Gastroesophageal sphincter (tissue), 4 donors: ENCODE measurements at regions not wholly inside any gene's neighbourhood (a gene's known extent, or its start where the extent isn't known, plus 50 kb on each side); places are given as distances from the start of the nearest gene placed in this dataset.

ENCODE experiments used
- ATAC-seq: fragments of 150-250 bp; one replicate; pipeline ENCODE4 v1.9.1; 2016; ENCODE audit warnings: mild to moderate bottlenecking, moderate library complexity
- H3K27ac ChIP-seq, 4 donors: fragments of 200-600 bp; sonication (generic) in 3 of 4; 1 replicate in 3 of 4; 2 replicates in 1 of 4; pipeline ENCODE4 v1.5.1; 2016 to 2019
- H3K27me3 ChIP-seq: fragments of 200-600 bp; sonication (generic); one replicate; pipeline ENCODE4 v1.5.1; 2019
- H3K36me3 ChIP-seq, 2 donors: fragments of 200-600 bp; sonication (generic); one replicate each; pipeline ENCODE4 v1.5.1; 2019; ENCODE audit warnings: control low read depth in 1 of 2
- H3K4me1 ChIP-seq, 3 donors: fragments of 200-600 bp; sonication (generic); 1 replicate in 2 of 3; 2 replicates in 1 of 3; pipeline ENCODE4 v1.5.1; 2016 to 2019; ENCODE audit warnings: control low read depth in 2 of 3
- H3K4me3 ChIP-seq, 2 donors: fragments of 200-600 bp; sonication (generic); one replicate each; pipeline ENCODE4 v1.5.1; 2019; ENCODE audit warnings: mild to moderate bottlenecking in 1 of 2, moderate library complexity in 1 of 2
- H3K9me3 ChIP-seq, 3 donors: fragments of 200-600 bp; sonication (generic); one replicate each; pipeline ENCODE4 v1.5.1; 2017 to 2019; ENCODE audit warnings: control low read depth in 2 of 3
- EP300 ChIP-seq: sonication (generic); formaldehyde crosslinking; IDR thresholded peaks from one replicate; pipeline ENCODE4 v1.6.1; 2017; ENCODE audit warnings: antibody characterized with exemption, mild to moderate bottlenecking
- POLR2A ChIP-seq, 2 donors: fragments of 450-650 bp; IDR thresholded peaks; one replicate each; pipeline ENCODE4 v1.6.1; 2017; ENCODE audit warnings: antibody characterized with exemption in 2 of 2, mild to moderate bottlenecking in 2 of 2, moderate library complexity in 1 of 2
- POLR2AphosphoS5 ChIP-seq: sonication (generic); formaldehyde crosslinking; IDR thresholded peaks from one replicate; pipeline ENCODE4 v1.6.1; 2017; ENCODE audit warnings: antibody characterized with exemption
- whole genome bisulfite sequencing, 2 donors: methylation state at CpG; one replicate each; pipeline ENCODE4 v1.1.5; 2018; ENCODE audit warnings: low coverage in 1 of 2; 5-methylcytosine and 5-hydroxymethylcytosine counted together
- TF ChIP-seq, protein P1 (sequence below), 4 experiments: fragments of 200-600 bp in 2 of 4; fragments of 450-650 bp in 2 of 4; sonication (generic) in 1 of 4; IDR thresholded peaks; one replicate each; pipeline ENCODE4 v1.5.1; 2017 to 2019; ENCODE audit warnings: antibody characterized with exemption in 4 of 4, mild to moderate bottlenecking in 2 of 4, moderate library complexity in 2 of 4

- Histone ChIP-seq H3K4me1 (no peaks in the 10 kb centered on the region), H3K27ac (no peak overlapping the region), H3K36me3 (no peaks in the 10 kb centered on the region), H3K4me3 (no peak overlapping the region), H3K27me3 (no peaks in the 10 kb centered on the region), H3K9me3 (no peaks in the 10 kb centered on the region)
- no peak for TF ChIP-seq POLR2A (IDR thresholded peaks at IDR 0.05)
- no peak for TF ChIP-seq POLR2AphosphoS5
- no peak for TF ChIP-seq EP300
- TF ChIP-seq, protein P1, sequence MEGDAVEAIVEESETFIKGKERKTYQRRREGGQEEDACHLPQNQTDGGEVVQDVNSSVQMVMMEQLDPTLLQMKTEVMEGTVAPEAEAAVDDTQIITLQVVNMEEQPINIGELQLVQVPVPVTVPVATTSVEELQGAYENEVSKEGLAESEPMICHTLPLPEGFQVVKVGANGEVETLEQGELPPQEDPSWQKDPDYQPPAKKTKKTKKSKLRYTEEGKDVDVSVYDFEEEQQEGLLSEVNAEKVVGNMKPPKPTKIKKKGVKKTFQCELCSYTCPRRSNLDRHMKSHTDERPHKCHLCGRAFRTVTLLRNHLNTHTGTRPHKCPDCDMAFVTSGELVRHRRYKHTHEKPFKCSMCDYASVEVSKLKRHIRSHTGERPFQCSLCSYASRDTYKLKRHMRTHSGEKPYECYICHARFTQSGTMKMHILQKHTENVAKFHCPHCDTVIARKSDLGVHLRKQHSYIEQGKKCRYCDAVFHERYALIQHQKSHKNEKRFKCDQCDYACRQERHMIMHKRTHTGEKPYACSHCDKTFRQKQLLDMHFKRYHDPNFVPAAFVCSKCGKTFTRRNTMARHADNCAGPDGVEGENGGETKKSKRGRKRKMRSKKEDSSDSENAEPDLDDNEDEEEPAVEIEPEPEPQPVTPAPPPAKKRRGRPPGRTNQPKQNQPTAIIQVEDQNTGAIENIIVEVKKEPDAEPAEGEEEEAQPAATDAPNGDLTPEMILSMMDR (IDR thresholded peaks at IDR 0.05): no peak
- no peak for ATAC-seq
- WGBS, 2 donors: 26 to 58% methylated on average over 2 of the region's 2 CpGs
These were observed 490.5 kb upstream of the MEX3C start for GRCh38 chr18:51687845-51688585.

- no peak overlapping the region for H3K27ac ChIP-seq
- 62 to 86% methylated on average over 2 of the region's 2 CpGs for WGBS, 2 donors
These were observed 495.1 kb upstream of the MEX3C start for GRCh38 chr18:51692612-51693011.

GRCh38 chr18:51711298-51711889 lies 513.9 kb upstream of the MEX3C start:
- no peak for TF ChIP-seq POLR2AphosphoS5
- no peak for TF ChIP-seq POLR2A (IDR thresholded peaks at IDR 0.05)
- TF ChIP-seq, protein P1 (IDR thresholded peaks at IDR 0.05): no peak
- TF ChIP-seq EP300: no peak
- H3K27me3 ChIP-seq: no peaks in the 10 kb centered on the region
- H3K27ac ChIP-seq: no peak overlapping the region
- ATAC-seq: no peak
- WGBS, 2 donors: 43 to 52% methylated on average over 2 of the region's 2 CpGs
- no peaks in the 10 kb centered on the region for H3K36me3 ChIP-seq
- no peak overlapping the region for H3K4me3 ChIP-seq
- H3K4me1 ChIP-seq: no peaks in the 10 kb centered on the region
- H3K9me3 ChIP-seq: peaks cover 0 to 34% (median 0%) of the 10 kb centered on the region in 3 donors

More at GRCh38 chr18:51692612-51693011, 495.1 kb upstream of the MEX3C start:
- TF ChIP-seq POLR2A (IDR thresholded peaks at IDR 0.05) (no peak), POLR2AphosphoS5 (no peak), EP300 (no peak)
- no peaks in the 10 kb centered on the region for H3K27me3 ChIP-seq
- no peaks in the 10 kb centered on the region for H3K36me3 ChIP-seq
- no peak for ATAC-seq
- no peak overlapping the region for H3K4me3 ChIP-seq
- no peaks in the 10 kb centered on the region for H3K4me1 ChIP-seq
- H3K9me3 ChIP-seq: no peaks in the 10 kb centered on the region

- H3K4me1 ChIP-seq: no peaks in the 10 kb centered on the region
- no peaks in the 10 kb centered on the region for H3K36me3 ChIP-seq
- TF ChIP-seq POLR2AphosphoS5: no peak
- TF ChIP-seq EP300: no peak
- no peak for ATAC-seq
- H3K9me3 ChIP-seq: peaks cover 0 to 21% (median 0%) of the 10 kb centered on the region in 3 donors
- no peaks in the 10 kb centered on the region for H3K27me3 ChIP-seq
- H3K4me3 ChIP-seq: no peak overlapping the region
- no peak overlapping the region for H3K27ac ChIP-seq
- WGBS, 2 donors: 29% methylated on average over 2 of the region's 2 CpGs; no CpG with 5 or more reads in 1 of the 2 donors
These were observed 515.3 kb upstream of the MEX3C start for GRCh38 chr18:51712821-51713220.

GRCh38 chr18:51716277-51716676 lies 518.8 kb upstream of the MEX3C start:
- TF ChIP-seq POLR2A (IDR thresholded peaks at IDR 0.05): no peak
- no peak for TF ChIP-seq EP300
- TF ChIP-seq POLR2AphosphoS5: no peak
- TF ChIP-seq, protein P1 (IDR thresholded peaks at IDR 0.05): no peak
- no peak overlapping the region for H3K27ac ChIP-seq
- peaks cover 0 to 17% (median 0%) of the 10 kb centered on the region in 3 donors for H3K9me3 ChIP-seq
- 60 to 100% methylated on average over 1 of the region's 1 CpG for WGBS, 2 donors
- H3K4me1 ChIP-seq: no peaks in the 10 kb centered on the region
- H3K36me3 ChIP-seq: no peaks in the 10 kb centered on the region
- H3K4me3 ChIP-seq: no peak overlapping the region
- H3K27me3 ChIP-seq: no peaks in the 10 kb centered on the region
- ATAC-seq: no peak

- TF ChIP-seq, protein P1 (IDR thresholded peaks at IDR 0.05): no peak
- no peak for TF ChIP-seq EP300
- no peak for TF ChIP-seq POLR2AphosphoS5
- TF ChIP-seq POLR2A (IDR thresholded peaks at IDR 0.05): no peak
- H3K27ac ChIP-seq: no peak overlapping the region
- no peaks in the 10 kb centered on the region for H3K9me3 ChIP-seq
- H3K4me3 ChIP-seq: no peak overlapping the region
- no peaks in the 10 kb centered on the region for H3K27me3 ChIP-seq
- WGBS, 2 donors: 64% methylated on average over 1 of the region's 1 CpG; no CpG with 5 or more reads in 1 of the 2 donors
- H3K4me1 ChIP-seq: no peaks in the 10 kb centered on the region
- ATAC-seq: no peak
- H3K36me3 ChIP-seq: no peaks in the 10 kb centered on the region
These were observed 523.9 kb upstream of the MEX3C start for GRCh38 chr18:51721388-51721787.
